SHP77 treated with DMSO at 0.1 percent for 48 hours (cell line): ENCODE measurements at regions not wholly inside any gene's neighbourhood (a gene's known extent, or its start where the extent isn't known, plus 50 kb on each side); places are given as distances from the start of the nearest gene placed in this dataset.
"Not testable (repeated sequence)": the region's sequence is repeated elsewhere in the genome, so short reads cannot be mapped to it uniquely, and the experiment has no call there.

ENCODE experiments used
- DNase-seq: peaks from one replicate; lab custom pipeline; 2025; lab: John Stamatoyannopoulos, UW

- no peak for DNase-seq
Measured at GRCh38 chr17:14547556-14547955, 246.7 kb downstream of the HS3ST3B1 start.

- DNase-seq: no peak
Measured at GRCh38 chr17:14547016-14547415, 246.1 kb downstream of the HS3ST3B1 start.

- no peak for DNase-seq
Measured at GRCh38 chr17:14545156-14545906, 244.4 kb downstream of the HS3ST3B1 start.

GRCh38 chr17:14541714-14542113 lies 240.8 kb downstream of the HS3ST3B1 start:
- DNase-seq: no peak

GRCh38 chr17:14539801-14540200 lies 238.9 kb downstream of the HS3ST3B1 start:
- no peak for DNase-seq

GRCh38 chr17:14532242-14532641 lies 231.4 kb downstream of the HS3ST3B1 start:
- not testable (repeated sequence) for DNase-seq

GRCh38 chr17:14525551-14526455 lies 224.9 kb downstream of the HS3ST3B1 start:
- DNase-seq: peak; percentile 32

GRCh38 chr17:14522795-14523387 lies 222.0 kb downstream of the HS3ST3B1 start:
- DNase-seq: no peak

- not testable (repeated sequence) for DNase-seq
Measured at GRCh38 chr17:14518919-14519318, 218.0 kb downstream of the HS3ST3B1 start.

- DNase-seq: no peak
Measured at GRCh38 chr17:14514973-14515372, 214.1 kb downstream of the HS3ST3B1 start.

- no peak for DNase-seq
Measured at GRCh38 chr17:14513835-14514234, 213.0 kb downstream of the HS3ST3B1 start.

- no peak for DNase-seq
Measured at GRCh38 chr17:14510136-14510535, 209.3 kb downstream of the HS3ST3B1 start.

GRCh38 chr17:14508156-14508555 lies 207.3 kb downstream of the HS3ST3B1 start:
- no peak for DNase-seq

- no peak for DNase-seq
Measured at GRCh38 chr17:14506364-14506763, 205.5 kb downstream of the HS3ST3B1 start.

GRCh38 chr17:14505606-14506005 lies 204.7 kb downstream of the HS3ST3B1 start:
- DNase-seq: no peak

GRCh38 chr17:14499976-14500375 lies 199.1 kb downstream of the HS3ST3B1 start:
- DNase-seq: no peak

- no peak for DNase-seq
Measured at GRCh38 chr17:14498812-14499211, 197.9 kb downstream of the HS3ST3B1 start.

- no peak for DNase-seq
Measured at GRCh38 chr17:14494161-14494560, 193.3 kb downstream of the HS3ST3B1 start.

- no peak for DNase-seq
Measured at GRCh38 chr17:14489986-14490385, 189.1 kb downstream of the HS3ST3B1 start.

GRCh38 chr17:14488958-14489550 lies 188.2 kb downstream of the HS3ST3B1 start:
- DNase-seq: no peak

GRCh38 chr17:14487068-14487467 lies 186.2 kb downstream of the HS3ST3B1 start:
- DNase-seq: no peak

- DNase-seq: no peak
Measured at GRCh38 chr17:14482715-14483114, 181.8 kb downstream of the HS3ST3B1 start.
